Loucy (cell line): ENCODE measurements at regions not wholly inside any gene's neighbourhood (a gene's known extent, or its start where the extent isn't known, plus 50 kb on each side); places are given as distances from the start of the nearest gene placed in this dataset.

Source experiments
- H2AFZ ChIP-seq: fragments of 200-600 bp; sonication (generic); 2 replicates; pipeline ENCODE4 v1.6.0; 2016; ENCODE audit warnings: antibody characterized with exemption, mild to moderate bottlenecking, low read length, moderate library complexity
- H3F3A ChIP-seq: fragments of 200-600 bp; 2 replicates; pipeline ENCODE4 v1.6.0; 2016; ENCODE audit warnings: antibody characterized with exemption, low read depth, mild to moderate bottlenecking
- H3K27me3 ChIP-seq: fragments of 200-600 bp; sonication (generic); 2 replicates; pipeline ENCODE4 v1.6.1; 2014; ENCODE audit warnings: low read length, mild to moderate bottlenecking; ENCODE audit not compliant: insufficient read depth, poor library complexity, severe bottlenecking
- H3K36me3 ChIP-seq: fragments of 200-600 bp; sonication (generic); 2 replicates; pipeline ENCODE4 v1.6.1; 2016; ENCODE audit warnings: low read length; ENCODE audit not compliant: insufficient read depth
- H3K4me1 ChIP-seq: fragments of 200-600 bp; sonication (generic); 2 replicates; pipeline ENCODE4 v1.5.1; 2014; ENCODE audit warnings: low read length, mild to moderate bottlenecking; ENCODE audit not compliant: insufficient read depth, poor library complexity, severe bottlenecking
- H3K4me2 ChIP-seq: fragments of 200-600 bp; sonication (generic); 2 replicates; pipeline ENCODE4 v1.6.0; 2014; ENCODE audit warnings: antibody characterized with exemption, low read length, low read depth, mild to moderate bottlenecking; ENCODE audit not compliant: poor library complexity, severe bottlenecking
- H3K4me3 ChIP-seq: fragments of 200-600 bp; sonication (generic); 2 replicates; pipeline ENCODE4 v1.5.1; 2014; ENCODE audit warnings: low read length, mild to moderate bottlenecking, mixed read lengths; ENCODE audit not compliant: poor library complexity, severe bottlenecking
- H3K79me2 ChIP-seq: fragments of 200-600 bp; sonication (generic); 2 replicates; pipeline ENCODE4 v1.6.1; 2014; ENCODE audit warnings: low read length; ENCODE audit not compliant: insufficient read depth
- H3K9ac ChIP-seq: fragments of 200-600 bp; sonication (generic); 2 replicates; pipeline ENCODE4 v1.6.0; 2014; ENCODE audit warnings: mild to moderate bottlenecking, low read depth, low read length, moderate library complexity; ENCODE audit not compliant: poor library complexity, severe bottlenecking
- H3K9me2 ChIP-seq: fragments of 200-600 bp; sonication (generic); replicated peaks from 2 replicates; pipeline ENCODE4 v1.6.1; 2016; ENCODE audit warnings: low read depth, low read length, mixed read lengths
- H3K9me3 ChIP-seq: fragments of 200-600 bp; sonication (generic); 2 replicates; pipeline ENCODE4 v1.6.1; 2014; ENCODE audit warnings: mild to moderate bottlenecking, antibody characterized with exemption, low read length, low read depth; ENCODE audit not compliant: insufficient read depth
- H4K20me1 ChIP-seq: fragments of 200-600 bp; sonication (generic); 2 replicates; pipeline ENCODE4 v1.6.0; 2014; ENCODE audit warnings: antibody characterized with exemption, low read length, mild to moderate bottlenecking; ENCODE audit not compliant: insufficient read depth, poor library complexity, severe bottlenecking
- CTCF ChIP-seq: fragments of 200-600 bp; sonication (generic); conservative IDR thresholded peaks from 2 replicates; pipeline ENCODE4 v1.5.1; 2014; ENCODE audit warnings: mild to moderate bottlenecking, antibody characterized with exemption, low read length
- EZH2phosphoT487 ChIP-seq: fragments of 200-600 bp; IDR thresholded peaks from 2 replicates; pipeline ENCODE4 v1.6.1; 2018; ENCODE audit warnings: antibody characterized with exemption, mild to moderate bottlenecking, moderate library complexity, borderline replicate concordance

- H3K4me2 ChIP-seq, result peak overlapping the region; percentile 67
- no peaks in the 10 kb centered on the region for H3F3A ChIP-seq
- H3K36me3 ChIP-seq, result no peaks in the 10 kb centered on the region
- no peaks in the 10 kb centered on the region for H3K9me2 ChIP-seq
- no peaks in the 10 kb centered on the region for H3K9me3 ChIP-seq
- peak overlapping the region; percentile 49 for H3K9ac ChIP-seq
- no peak overlapping the region for H3K4me3 ChIP-seq
- H3K27me3 ChIP-seq, result no peaks in the 10 kb centered on the region
- no peak for TF ChIP-seq EZH2phosphoT487
- no peak for TF ChIP-seq CTCF
- H3K4me1 ChIP-seq, result peaks cover 73% of the 10 kb centered on the region
- H3K79me2 ChIP-seq, result no peaks in the 10 kb centered on the region
- no peak overlapping the region for H2AFZ ChIP-seq
- no peaks in the 10 kb centered on the region for H4K20me1 ChIP-seq
These were observed 102.0 kb upstream of the FAM20C start for GRCh38 chr7:90111-91063.

GRCh38 chr7:91396-92175 is 100.8 kb upstream of the FAM20C start:
- Histone ChIP-seq H3K9me3 (no peaks in the 10 kb centered on the region), H3K36me3 (no peaks in the 10 kb centered on the region), H3F3A (no peaks in the 10 kb centered on the region), H3K4me3 (no peak overlapping the region), H4K20me1 (no peaks in the 10 kb centered on the region), H3K4me2 (peak overlapping the region; percentile 4), H3K79me2 (no peaks in the 10 kb centered on the region), H3K27me3 (no peaks in the 10 kb centered on the region), H2AFZ (no peak overlapping the region), H3K9ac (no peak overlapping the region), H3K4me1 (peaks cover 74% of the 10 kb centered on the region), H3K9me2 (no peaks in the 10 kb centered on the region)
- no peak for TF ChIP-seq CTCF
- no peak for TF ChIP-seq EZH2phosphoT487

GRCh38 chr7:92231-92674 is 100.1 kb upstream of the FAM20C start:
- TF ChIP-seq EZH2phosphoT487, result no peak
- TF ChIP-seq CTCF, result no peak
- Histone ChIP-seq H3F3A (no peaks in the 10 kb centered on the region), H2AFZ (no peak overlapping the region), H3K9ac (no peak overlapping the region), H3K36me3 (no peaks in the 10 kb centered on the region), H3K27me3 (no peaks in the 10 kb centered on the region), H3K79me2 (no peaks in the 10 kb centered on the region), H3K4me3 (no peak overlapping the region), H3K4me2 (peak overlapping the region; percentile 4), H3K9me3 (no peaks in the 10 kb centered on the region), H3K9me2 (no peaks in the 10 kb centered on the region), H4K20me1 (no peaks in the 10 kb centered on the region), H3K4me1 (peaks cover 71% of the 10 kb centered on the region)
